ENCODE measurements at regions not wholly inside any gene's neighbourhood (a gene's known extent, or its start where the extent isn't known, plus 50 kb on each side); places are given as distances from the start of the nearest gene placed in this dataset.
"Not testable (repeated sequence)": the region's sequence is repeated elsewhere in the genome, so short reads cannot be mapped to it uniquely, and the experiment has no call there.

DNA sequence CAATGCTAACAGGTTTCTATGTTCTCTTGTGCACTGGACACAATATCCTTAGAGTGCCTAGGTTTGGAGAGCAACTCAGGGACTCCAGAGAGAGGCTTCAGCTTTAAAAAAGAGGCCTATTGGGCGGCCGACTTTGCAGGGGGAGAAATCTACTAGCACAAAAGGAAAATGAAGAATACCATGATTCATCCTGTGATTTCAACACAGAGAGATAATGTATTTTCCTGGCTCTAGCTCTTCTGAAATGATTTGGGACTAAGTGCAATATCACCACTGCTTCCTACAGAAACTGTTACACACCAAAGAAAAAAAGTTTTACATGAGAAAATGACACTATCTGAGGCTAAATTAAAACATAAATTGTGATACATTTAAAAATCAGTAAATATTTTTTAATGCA, 146.1 kb upstream of the TSLP start:
- DNase-seq = no peak

- DNase-seq = no peak
These were observed 145.6 kb upstream of the TSLP start for GRCh38 chr5:110925916-110926315.

DNA sequence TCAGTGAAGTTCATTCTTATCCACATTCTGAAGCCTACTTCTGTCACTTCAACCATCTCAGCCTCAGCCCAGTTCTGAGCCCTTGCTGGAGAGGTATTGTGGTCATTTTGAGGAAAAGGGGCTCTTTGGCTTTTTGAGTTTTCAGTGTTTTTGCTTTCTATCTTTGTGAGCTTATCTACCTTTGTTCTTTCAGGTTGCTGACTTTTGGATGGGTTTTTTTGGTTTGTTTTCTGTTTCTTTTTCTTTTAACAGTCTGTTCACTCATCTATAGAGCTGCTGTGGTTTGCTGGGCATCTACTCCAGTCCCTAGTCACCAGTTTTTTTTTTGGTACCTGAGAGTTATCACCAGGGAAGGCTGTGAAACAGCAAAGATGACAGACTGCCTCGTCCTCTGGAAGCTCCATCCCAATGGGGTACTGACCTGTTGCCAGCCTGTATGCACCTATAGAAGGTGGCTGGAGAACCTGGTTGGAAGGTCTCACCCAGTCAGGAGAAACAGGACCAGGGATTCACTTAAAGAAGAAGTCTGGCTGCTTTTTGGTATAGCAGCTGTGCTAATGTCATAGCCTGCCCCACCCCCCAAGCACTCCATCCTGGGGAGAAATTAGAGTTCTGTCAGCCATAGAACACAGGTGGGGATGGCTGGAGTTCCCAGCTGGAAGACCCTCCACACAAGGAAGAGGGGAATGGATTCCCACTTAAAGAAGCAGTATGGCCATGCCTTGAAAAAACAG, 138.6 kb upstream of the TSLP start:
- no peak for DNase-seq

- no peak for DNase-seq
These were observed 131.4 kb upstream of the TSLP start for GRCh38 chr5:110940136-110940535.

DNA sequence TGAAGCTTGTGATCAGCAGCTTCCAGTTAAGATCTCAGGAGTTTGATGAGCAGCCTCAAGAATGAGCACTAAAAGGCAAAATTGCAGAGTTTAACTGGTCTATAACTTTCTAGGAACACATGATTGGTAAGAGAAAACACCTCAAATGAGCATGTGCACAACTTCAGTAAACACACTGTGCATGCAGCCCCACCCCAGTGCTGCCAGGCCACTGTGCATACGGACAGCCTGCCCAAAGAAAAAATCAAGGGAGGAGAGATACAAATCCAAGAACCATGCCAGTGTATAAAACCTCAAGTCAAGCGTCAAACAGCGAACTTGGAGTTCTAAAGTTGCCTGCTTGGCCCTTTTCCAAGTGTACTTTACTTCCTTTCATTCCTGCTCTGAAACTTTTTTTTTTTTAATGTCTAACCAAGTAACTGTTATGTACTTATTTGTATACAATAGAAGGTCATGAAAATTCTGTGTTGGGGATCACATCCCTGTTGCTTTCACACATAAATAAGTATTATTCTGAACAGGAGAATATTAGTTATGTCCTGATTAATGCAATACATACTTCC, 125.6 kb upstream of the TSLP start:
- DNase-seq = no peak

GRCh38 chr5:110951373-110951791, 120.1 kb upstream of the TSLP start:
- DNase-seq = no peak

DNA sequence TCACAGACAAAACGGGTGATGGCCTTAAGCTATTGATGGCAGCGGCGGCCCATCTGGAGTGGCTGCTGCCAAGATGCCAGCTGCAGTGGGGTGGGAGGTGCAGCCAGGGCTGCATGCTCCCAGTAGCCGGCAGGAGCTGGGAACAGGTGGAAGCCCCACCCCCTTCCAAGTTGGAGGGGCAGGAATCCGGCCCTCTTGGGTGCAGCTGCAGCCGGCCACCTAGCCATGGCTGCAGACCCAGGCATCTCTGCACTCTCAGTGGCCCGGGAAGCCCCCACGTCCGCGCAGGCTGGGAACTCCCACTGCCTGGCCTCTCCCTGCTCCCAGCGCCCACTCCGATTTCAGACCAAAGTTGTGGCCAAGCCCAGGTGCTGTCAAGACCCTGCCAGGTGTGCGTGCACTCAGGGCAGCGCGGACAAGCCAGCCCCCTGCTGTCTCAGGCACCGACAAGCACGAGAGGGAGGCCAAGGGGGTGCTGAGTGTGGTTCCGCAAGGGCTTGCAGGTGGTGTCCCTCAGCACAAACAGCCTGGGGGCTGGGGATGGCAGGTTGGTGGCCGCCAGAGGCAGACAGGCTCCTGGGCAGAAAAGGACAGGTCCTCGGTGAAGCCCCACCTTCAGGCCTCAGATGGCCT, 115.1 kb upstream of the TSLP start:
- DNase-seq = no peak

- DNase-seq = no peak
These were observed 114.3 kb upstream of the TSLP start for GRCh38 chr5:110956913-110957813.

- DNase-seq = no peak
These were observed 113.6 kb upstream of the TSLP start for GRCh38 chr5:110957934-110958333.

GRCh38 chr5:110963495-110963894, 108.0 kb upstream of the TSLP start:
- no peak for DNase-seq

- no peak for DNase-seq
These were observed 105.5 kb upstream of the TSLP start for GRCh38 chr5:110965773-110966581.

DNA sequence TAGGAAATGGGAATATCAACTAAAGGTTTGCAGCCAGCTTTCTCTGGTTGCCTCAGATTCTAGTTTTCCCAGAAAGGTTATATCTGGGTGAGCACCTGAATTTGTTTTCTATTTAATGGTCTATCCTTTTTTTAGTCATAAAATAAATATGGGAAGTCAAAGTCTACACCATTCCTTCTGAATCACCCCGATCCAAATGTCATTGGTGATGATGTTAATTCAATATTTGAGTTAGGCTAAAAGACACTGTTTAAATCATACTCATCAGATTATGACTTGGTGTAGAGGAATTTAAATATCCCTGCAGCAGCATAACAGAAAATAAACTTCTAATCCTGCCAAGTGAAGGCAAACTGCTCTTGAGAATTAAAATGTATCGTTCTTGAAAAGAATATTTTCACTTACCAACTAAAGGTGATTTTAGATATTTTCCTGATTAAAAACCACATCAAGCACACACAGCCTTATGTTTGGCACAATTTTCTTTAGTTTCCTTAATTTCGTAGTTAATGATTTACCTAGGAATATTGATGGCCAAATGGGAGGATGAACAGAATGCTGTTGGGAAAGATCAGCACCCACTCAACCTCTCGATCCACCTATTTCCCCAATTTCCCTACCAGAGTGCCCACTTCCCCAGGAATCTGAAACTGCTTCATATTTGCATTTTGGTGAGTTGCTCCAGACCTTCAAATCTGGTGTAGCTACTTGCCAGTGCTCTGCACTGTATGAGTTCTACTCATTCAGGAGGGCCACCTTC, 103.1 kb upstream of the TSLP start:
- no peak for DNase-seq

DNA sequence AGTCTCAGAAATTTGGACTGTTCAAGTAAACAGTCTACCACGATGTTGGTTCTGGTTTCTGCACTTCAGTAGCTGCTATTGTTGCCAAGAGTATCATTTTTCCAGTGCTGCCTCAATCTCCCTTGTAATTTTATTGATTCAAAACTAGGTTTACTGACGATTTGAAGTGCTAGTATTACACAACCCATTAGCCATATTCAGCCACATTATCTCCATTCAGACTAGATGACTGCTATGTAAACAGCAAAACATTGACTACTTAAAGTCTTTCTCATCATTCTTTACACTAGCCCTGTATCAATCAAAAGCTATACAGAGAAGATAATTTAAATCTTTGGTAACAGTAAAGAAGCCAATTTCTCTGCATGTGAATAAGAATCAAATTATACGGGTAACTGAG, 102.0 kb upstream of the TSLP start:
- no peak for DNase-seq

DNA sequence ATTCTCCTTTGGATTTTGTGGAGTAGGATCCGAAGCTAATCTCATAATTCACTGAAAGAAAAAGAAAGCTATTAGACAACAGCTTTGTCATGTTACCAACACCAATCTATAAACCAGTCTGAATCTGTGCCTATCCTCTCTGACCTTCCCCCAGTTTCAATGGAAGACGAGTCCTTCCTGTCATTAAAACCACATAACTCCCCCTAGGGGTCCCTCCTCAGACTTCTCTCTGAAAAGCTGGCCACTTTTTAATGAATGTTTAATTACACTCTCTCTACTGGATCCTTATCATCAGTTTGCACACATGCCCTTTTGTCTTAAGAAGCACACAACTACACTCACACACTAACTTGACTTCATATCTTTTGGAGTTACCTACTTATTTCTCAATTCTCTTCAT, 98.0 kb upstream of the TSLP start:
- no peak for DNase-seq

DNA sequence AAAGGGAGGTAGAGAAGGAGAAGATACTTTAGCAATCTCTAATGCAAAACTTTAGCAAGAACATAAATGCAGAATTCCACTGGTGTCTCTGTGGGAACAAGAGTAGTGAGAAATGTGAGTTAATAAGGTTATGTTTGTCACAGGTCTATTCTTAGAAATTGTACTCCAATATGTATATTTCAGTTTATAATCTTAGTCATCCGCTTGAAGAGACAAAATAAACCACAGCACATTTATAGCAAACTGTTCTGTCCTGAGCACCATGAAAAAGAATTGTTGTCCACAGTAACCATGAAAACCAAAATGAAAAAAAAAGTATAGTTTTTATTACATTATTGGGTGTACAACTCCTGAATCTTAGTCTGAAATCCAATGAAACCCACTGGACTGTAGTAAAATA, 93.6 kb upstream of the TSLP start:
- DNase-seq = no peak

- not testable (repeated sequence) for DNase-seq
These were observed 85.6 kb upstream of the TSLP start for GRCh38 chr5:110985882-110986281.

- not testable (repeated sequence) for DNase-seq
These were observed 83.9 kb upstream of the TSLP start for GRCh38 chr5:110987573-110987972.

GRCh38 chr5:110996742-110997141, 74.8 kb upstream of the TSLP start:
- DNase-seq = no peak

DNA sequence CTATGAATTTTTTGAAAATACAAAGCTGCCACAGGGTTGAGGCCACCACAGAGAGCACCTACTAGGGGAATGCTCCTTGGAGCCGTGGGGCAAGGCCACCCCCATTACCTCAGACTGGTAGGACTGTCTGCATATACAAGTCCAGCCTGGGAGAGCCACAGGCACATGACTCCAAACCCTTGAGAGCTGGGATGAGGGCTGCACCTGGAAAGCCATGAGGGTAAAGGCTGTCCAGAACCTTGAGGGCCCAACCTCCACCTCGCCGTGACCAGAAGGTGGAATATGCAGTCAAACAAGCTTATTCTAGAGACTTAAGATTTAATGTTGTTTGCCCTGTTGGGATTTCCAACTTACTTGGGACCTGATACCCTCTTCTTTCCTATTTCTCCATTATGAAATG, 69.5 kb upstream of the TSLP start:
- DNase-seq = no peak

GRCh38 chr5:111003623-111004022, 67.9 kb upstream of the TSLP start:
- DNase-seq = no peak

- no peak for DNase-seq
These were observed 67.2 kb upstream of the TSLP start for GRCh38 chr5:111004291-111004690.

GRCh38 chr5:111010783-111011182, 60.7 kb upstream of the TSLP start:
- no peak for DNase-seq
